DOHH2 (cell line): ENCODE measurements at regions not wholly inside any gene's neighbourhood (a gene's known extent, or its start where the extent isn't known, plus 50 kb on each side); places are given as distances from the start of the nearest gene placed in this dataset.
"Not testable (repeated sequence)": the region's sequence is repeated elsewhere in the genome, so short reads cannot be mapped to it uniquely, and the experiment has no call there.

Experiments
- H3F3A ChIP-seq: fragments of 200-600 bp; sonication (generic), shearing (Covaris generic); 2 replicates; pipeline ENCODE4 v1.6.0; 2016; ENCODE audit warnings: antibody characterized with exemption, mild to moderate bottlenecking; ENCODE audit not compliant: control insufficient read depth, insufficient read depth
- H3K27ac ChIP-seq: fragments of 200-600 bp; sonication (generic); 2 replicates; pipeline ENCODE4 v1.5.1; 2014; ENCODE audit warnings: low read depth, mild to moderate bottlenecking, low read length, moderate library complexity
- H3K27me3 ChIP-seq: fragments of 200-600 bp; sonication (generic); 2 replicates; pipeline ENCODE4 v1.6.1; 2014; ENCODE audit warnings: mild to moderate bottlenecking, low read length, mixed read lengths; ENCODE audit not compliant: control insufficient read depth
- H3K36me3 ChIP-seq: fragments of 200-600 bp; sonication (generic); 2 replicates; pipeline ENCODE4 v1.6.1; 2014; ENCODE audit warnings: mild to moderate bottlenecking, low read length, moderate library complexity, mixed read lengths; ENCODE audit not compliant: control insufficient read depth
- H3K4me1 ChIP-seq: fragments of 200-600 bp; sonication (generic); 2 replicates; pipeline ENCODE4 v1.6.1; 2014; ENCODE audit warnings: mild to moderate bottlenecking, low read length, mixed read lengths; ENCODE audit not compliant: control insufficient read depth
- H3K4me2 ChIP-seq: fragments of 200-600 bp; sonication (generic); 2 replicates; pipeline ENCODE4 v1.6.0; 2014; ENCODE audit warnings: mild to moderate bottlenecking, low read length, moderate library complexity
- H3K4me3 ChIP-seq: fragments of 200-600 bp; sonication (generic); 2 replicates; pipeline ENCODE4 v1.5.1; 2014; ENCODE audit warnings: mild to moderate bottlenecking, low read length, mixed read lengths
- H3K79me2 ChIP-seq: fragments of 200-600 bp; sonication (generic); 2 replicates; pipeline ENCODE4 v1.6.1; 2014; ENCODE audit warnings: mild to moderate bottlenecking, low read length, mixed read lengths; ENCODE audit not compliant: control insufficient read depth
- H3K9me2 ChIP-seq: fragments of 200-600 bp; sonication (generic); replicated peaks from 2 replicates; pipeline ENCODE4 v1.6.1; 2014; ENCODE audit warnings: mild to moderate bottlenecking, low read length, mixed read lengths; ENCODE audit not compliant: control insufficient read depth
- H3K9me3 ChIP-seq: fragments of 200-600 bp; sonication (generic); 2 replicates; pipeline ENCODE4 v1.6.1; 2014; ENCODE audit warnings: antibody characterized with exemption, low read length, mixed read lengths; ENCODE audit not compliant: control insufficient read depth, insufficient read depth
- H4K20me1 ChIP-seq: fragments of 200-600 bp; sonication (generic); 2 replicates; pipeline ENCODE4 v1.6.0; 2014; ENCODE audit warnings: low read depth, mild to moderate bottlenecking, antibody characterized with exemption, low read length, moderate library complexity; ENCODE audit not compliant: control insufficient read depth, insufficient read depth
- EZH2phosphoT487 ChIP-seq: fragments of 200-600 bp; sonication (generic); IDR thresholded peaks from 2 replicates; pipeline ENCODE4 v1.6.1; 2017; ENCODE audit warnings: borderline replicate concordance, mild to moderate bottlenecking, antibody characterized with exemption, low read length, moderate library complexity, mixed read lengths
- TF ChIP-seq, protein P1 (sequence below): fragments of 200-600 bp; sonication (generic); IDR thresholded peaks from one replicate; pipeline ENCODE4 v1.5.1; 2014; ENCODE audit warnings: antibody characterized with exemption, mild to moderate bottlenecking, low read depth, low read length; ENCODE audit not compliant: poor library complexity, severe bottlenecking

DNA sequence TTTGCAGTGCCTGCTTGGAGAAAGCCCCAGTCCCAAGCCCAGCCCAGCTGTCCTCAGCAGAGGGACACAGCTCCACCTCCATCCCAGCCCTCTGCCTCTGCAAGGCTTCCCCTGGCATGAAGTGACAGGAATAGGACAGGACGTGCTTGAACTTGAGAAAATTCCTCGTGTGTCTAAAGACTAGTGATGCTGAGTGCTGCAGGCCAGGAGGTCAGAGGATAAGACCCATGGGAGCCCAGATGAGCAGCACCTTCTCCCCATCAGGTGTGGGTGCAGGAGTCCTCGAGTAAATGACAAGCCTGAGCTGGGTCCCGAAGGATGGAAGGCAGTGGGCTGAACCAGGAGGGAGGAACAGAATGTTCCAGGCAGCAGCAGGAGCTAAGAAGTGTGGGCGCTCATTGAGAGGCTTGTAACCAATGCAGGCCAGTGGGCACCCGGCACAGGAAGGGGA is 67.8 kb upstream of the UXS1 start:
- H4K20me1 ChIP-seq = no peaks in the 10 kb centered on the region
- no peak overlapping the region for H3K4me2 ChIP-seq
- H3K36me3 ChIP-seq = no peaks in the 10 kb centered on the region
- no peaks in the 10 kb centered on the region for H3K9me3 ChIP-seq
- no peaks in the 10 kb centered on the region for H3K4me1 ChIP-seq
- H3K79me2 ChIP-seq = no peaks in the 10 kb centered on the region
- no peak overlapping the region for H3K27ac ChIP-seq
- H3F3A ChIP-seq = no peaks in the 10 kb centered on the region
- no peaks in the 10 kb centered on the region for H3K27me3 ChIP-seq
- TF ChIP-seq EZH2phosphoT487 = no peak
- TF ChIP-seq, protein P1, sequence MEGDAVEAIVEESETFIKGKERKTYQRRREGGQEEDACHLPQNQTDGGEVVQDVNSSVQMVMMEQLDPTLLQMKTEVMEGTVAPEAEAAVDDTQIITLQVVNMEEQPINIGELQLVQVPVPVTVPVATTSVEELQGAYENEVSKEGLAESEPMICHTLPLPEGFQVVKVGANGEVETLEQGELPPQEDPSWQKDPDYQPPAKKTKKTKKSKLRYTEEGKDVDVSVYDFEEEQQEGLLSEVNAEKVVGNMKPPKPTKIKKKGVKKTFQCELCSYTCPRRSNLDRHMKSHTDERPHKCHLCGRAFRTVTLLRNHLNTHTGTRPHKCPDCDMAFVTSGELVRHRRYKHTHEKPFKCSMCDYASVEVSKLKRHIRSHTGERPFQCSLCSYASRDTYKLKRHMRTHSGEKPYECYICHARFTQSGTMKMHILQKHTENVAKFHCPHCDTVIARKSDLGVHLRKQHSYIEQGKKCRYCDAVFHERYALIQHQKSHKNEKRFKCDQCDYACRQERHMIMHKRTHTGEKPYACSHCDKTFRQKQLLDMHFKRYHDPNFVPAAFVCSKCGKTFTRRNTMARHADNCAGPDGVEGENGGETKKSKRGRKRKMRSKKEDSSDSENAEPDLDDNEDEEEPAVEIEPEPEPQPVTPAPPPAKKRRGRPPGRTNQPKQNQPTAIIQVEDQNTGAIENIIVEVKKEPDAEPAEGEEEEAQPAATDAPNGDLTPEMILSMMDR = no peak
- no peaks in the 10 kb centered on the region for H3K9me2 ChIP-seq
- H3K4me3 ChIP-seq = no peak overlapping the region

DNA sequence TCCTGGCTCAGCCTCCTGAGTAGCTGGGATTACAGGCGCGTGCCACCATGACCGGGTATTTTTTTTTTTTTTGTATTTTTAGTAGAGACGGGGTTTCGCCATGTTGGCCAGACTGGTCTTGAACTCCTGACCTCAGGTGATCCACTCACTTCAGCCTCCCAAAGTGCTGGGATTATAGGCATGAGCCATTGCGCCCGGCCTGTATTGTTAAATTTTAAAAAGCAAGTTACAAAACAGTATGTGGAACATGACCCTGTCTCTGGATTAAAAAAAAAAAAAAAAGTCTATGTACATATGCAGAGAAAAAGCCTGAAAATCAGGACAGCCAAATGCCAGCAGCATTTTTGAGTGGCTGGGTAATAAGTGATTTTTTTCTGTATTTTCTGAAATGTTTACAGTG is 64.8 kb upstream of the UXS1 start:
- H3K9me3 ChIP-seq, H3K9me2 ChIP-seq, H3K4me1 ChIP-seq, H3K4me3 ChIP-seq, H3K27me3 ChIP-seq, H4K20me1 ChIP-seq, H3K36me3 ChIP-seq, H3F3A ChIP-seq, H3K79me2 ChIP-seq, H3K4me2 ChIP-seq, H3K27ac ChIP-seq: not testable (repeated sequence)

DNA sequence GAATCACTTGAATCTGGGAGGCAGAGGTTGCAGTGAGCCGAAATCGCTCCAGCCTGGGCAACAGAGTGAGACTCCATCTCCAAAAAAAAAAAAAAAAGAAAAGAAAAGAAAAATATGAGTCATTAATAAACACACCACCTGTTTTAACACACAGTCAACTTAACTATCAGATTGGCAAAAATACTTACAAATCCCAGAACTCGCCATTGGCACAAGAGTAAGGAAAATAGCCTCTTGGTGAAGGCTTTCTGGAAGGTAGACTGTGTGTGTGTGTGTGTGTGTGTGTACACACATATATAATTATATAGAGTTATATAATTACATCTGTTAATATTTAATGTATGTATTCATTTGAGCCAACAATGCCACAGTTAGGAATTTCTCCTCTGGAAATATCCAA is 63.7 kb upstream of the UXS1 start:
- no peaks in the 10 kb centered on the region for H3K27me3 ChIP-seq
- no peak overlapping the region for H3K27ac ChIP-seq

DNA sequence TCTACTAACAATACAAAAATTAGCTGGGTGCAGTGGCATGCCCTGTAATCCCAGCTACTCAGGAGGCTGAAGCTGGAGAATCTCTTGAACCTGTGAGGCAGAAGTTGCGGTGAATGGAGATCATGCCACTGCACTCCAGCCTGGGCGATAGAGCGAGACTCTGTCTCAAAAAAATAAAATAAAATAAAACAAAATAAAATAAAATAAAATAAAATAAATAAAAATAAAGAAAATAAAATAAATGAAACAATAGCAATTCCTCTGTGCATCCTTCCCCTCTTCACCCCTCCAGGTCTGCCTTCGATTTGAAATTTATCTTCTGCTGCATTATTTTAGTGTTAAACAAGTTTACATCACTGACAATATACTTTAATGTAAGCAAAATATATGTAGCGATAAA is 63.0 kb upstream of the UXS1 start:
- Histone ChIP-seq H3K4me2 (no peak overlapping the region), H3K9me3 (no peaks in the 10 kb centered on the region), H3K4me3 (no peak overlapping the region), H4K20me1 (no peaks in the 10 kb centered on the region), H3K79me2 (no peaks in the 10 kb centered on the region), H3K27me3 (no peaks in the 10 kb centered on the region), H3K27ac (no peak overlapping the region), H3K4me1 (no peaks in the 10 kb centered on the region), H3K36me3 (no peaks in the 10 kb centered on the region), H3K9me2 (no peaks in the 10 kb centered on the region), H3F3A (no peaks in the 10 kb centered on the region)
- no peak for TF ChIP-seq EZH2phosphoT487
- TF ChIP-seq, protein P1 = no peak

More for the DNA sequence above, 63.7 kb upstream of the UXS1 start:
- H3K4me1 ChIP-seq = no peaks in the 10 kb centered on the region
- no peaks in the 10 kb centered on the region for H3K9me3 ChIP-seq
- H3K36me3 ChIP-seq = no peaks in the 10 kb centered on the region
- no peaks in the 10 kb centered on the region for H3K79me2 ChIP-seq
- H3K4me2 ChIP-seq = no peak overlapping the region
- TF ChIP-seq, protein P1 = no peak
- TF ChIP-seq EZH2phosphoT487 = no peak
- H3F3A ChIP-seq = no peaks in the 10 kb centered on the region
- H3K9me2 ChIP-seq = no peaks in the 10 kb centered on the region
- H3K4me3 ChIP-seq = no peak overlapping the region
- no peaks in the 10 kb centered on the region for H4K20me1 ChIP-seq

DNA sequence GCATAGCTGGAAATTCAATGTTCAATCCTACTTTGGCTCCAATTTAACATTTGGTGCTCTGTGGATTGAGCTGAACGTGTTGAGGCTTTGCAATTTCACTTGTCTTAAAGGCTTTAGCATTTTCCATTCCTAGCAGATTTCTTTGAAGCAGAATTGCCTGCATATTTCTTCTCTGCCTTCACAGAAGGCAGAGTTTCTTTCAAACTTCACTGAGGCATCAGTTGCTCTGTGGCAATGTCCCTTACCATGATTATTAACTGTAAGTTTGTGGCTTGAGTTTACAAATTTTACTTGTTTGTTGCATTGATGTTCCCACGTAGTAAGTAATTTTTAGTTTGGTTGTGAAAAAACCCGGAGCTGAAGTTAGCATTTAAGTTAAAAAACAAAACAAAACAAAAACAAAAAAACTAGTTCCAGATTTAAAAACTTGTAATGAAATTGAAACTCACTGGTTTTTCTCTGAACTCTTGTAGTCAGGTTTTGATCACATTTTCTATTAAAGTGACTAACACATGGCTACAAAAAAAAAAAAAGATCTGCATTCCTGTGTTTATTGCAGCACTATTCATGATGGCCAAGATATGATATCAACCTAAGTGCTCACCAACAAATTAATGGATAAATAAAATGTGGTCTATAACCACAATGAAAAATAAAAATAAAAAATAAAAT is 55.2 kb upstream of the UXS1 start:
- H3K9me2 ChIP-seq, H3K27ac ChIP-seq, H3K79me2 ChIP-seq, H3K27me3 ChIP-seq, H4K20me1 ChIP-seq, H3K4me3 ChIP-seq, H3K36me3 ChIP-seq, H3K4me1 ChIP-seq, H3K4me2 ChIP-seq, H3K9me3 ChIP-seq, H3F3A ChIP-seq: not testable (repeated sequence)

DNA sequence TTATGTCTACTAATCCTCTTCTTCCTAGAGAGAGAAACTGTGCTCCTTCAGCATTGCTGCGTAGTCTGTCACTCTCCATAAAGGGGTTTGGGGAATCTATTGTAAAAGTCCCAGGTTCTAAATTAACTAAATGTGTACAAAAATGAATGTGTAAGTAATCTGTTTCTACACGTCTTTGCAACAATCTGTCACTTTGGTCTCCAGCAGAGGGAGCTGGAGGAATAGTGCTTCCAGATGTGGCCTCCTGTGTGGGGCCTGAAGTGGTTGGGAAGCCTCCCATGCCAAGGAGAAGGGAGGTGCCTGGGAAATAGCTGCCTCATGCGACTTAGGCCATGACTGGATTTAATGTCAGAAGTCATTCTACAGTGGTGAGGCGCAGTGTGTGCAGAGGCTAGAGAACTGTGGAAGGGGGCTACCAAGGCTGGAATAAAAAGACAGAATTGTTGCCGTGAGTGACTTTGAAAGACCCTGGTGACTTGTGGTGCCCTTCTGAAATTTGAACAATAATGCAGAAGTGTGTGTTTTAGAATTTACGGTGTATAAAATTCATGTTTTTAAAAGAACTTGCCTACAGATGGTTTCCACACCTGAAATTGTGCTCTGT is 54.5 kb upstream of the UXS1 start:
- H3F3A ChIP-seq, H3K4me2 ChIP-seq, H3K27ac ChIP-seq, H4K20me1 ChIP-seq, H3K4me3 ChIP-seq, H3K79me2 ChIP-seq, H3K4me1 ChIP-seq, H3K9me2 ChIP-seq, H3K36me3 ChIP-seq, H3K27me3 ChIP-seq, H3K9me3 ChIP-seq: not testable (repeated sequence)
